Nephron (organoid): ENCODE measurements at regions not wholly inside any gene's neighbourhood (a gene's known extent, or its start where the extent isn't known, plus 50 kb on each side); places are given as distances from the start of the nearest gene placed in this dataset.
"Not testable (repeated sequence)": the region's sequence is repeated elsewhere in the genome, so short reads cannot be mapped to it uniquely, and the experiment has no call there.

Source experiments
- H3K27ac Mint-ChIP-seq, 3 experiments: 2 replicates each; pipeline ENCODE4 v1.8.0; 2020; ENCODE audit warnings: mixed read lengths in 3 of 3, mild to moderate bottlenecking in 2 of 3, moderate library complexity in 1 of 3
- H3K27me3 Mint-ChIP-seq: 2 replicates; pipeline ENCODE4 v1.8.0; 2021; ENCODE audit warnings: low read depth, mild to moderate bottlenecking, moderate library complexity, mixed read lengths
- H3K36me3 Mint-ChIP-seq: 2 replicates; pipeline ENCODE4 v1.8.0; 2020; ENCODE audit warnings: low read depth, mixed read lengths
- H3K4me1 Mint-ChIP-seq: 2 replicates; pipeline ENCODE4 v1.8.0; 2020; ENCODE audit warnings: mixed read lengths
- H3K4me3 Mint-ChIP-seq, 3 experiments: 2 replicates each; pipeline ENCODE4 v1.8.0; 2020; ENCODE audit warnings: mild to moderate bottlenecking in 3 of 3, mixed read lengths in 3 of 3, moderate library complexity in 2 of 3
- H3K9me3 Mint-ChIP-seq: 2 replicates; pipeline ENCODE4 v1.8.0; 2020; ENCODE audit warnings: mixed read lengths
- TF ChIP-seq, protein P1 (sequence below), 3 experiments: fragments of 200-600 bp; sonication (generic); IDR thresholded peaks; one replicate each; pipeline ENCODE4 v1.5.0; 2021; ENCODE audit warnings: antibody characterized with exemption in 3 of 3; ENCODE audit not compliant: unreplicated experiment in 3 of 3

GRCh38 chr3:35141406-35141805 lies 497.9 kb upstream of the ARPP21 start:
- Mint-ChIP-seq H3K9me3 (peaks cover 10% of the 10 kb centered on the region), H3K4me1 (no peaks in the 10 kb centered on the region), H3K27ac (no peak overlapping the region), H3K36me3 (no peaks in the 10 kb centered on the region), H3K4me3 (no peak overlapping the region), H3K27me3 (no peaks in the 10 kb centered on the region)
- TF ChIP-seq, protein P1, sequence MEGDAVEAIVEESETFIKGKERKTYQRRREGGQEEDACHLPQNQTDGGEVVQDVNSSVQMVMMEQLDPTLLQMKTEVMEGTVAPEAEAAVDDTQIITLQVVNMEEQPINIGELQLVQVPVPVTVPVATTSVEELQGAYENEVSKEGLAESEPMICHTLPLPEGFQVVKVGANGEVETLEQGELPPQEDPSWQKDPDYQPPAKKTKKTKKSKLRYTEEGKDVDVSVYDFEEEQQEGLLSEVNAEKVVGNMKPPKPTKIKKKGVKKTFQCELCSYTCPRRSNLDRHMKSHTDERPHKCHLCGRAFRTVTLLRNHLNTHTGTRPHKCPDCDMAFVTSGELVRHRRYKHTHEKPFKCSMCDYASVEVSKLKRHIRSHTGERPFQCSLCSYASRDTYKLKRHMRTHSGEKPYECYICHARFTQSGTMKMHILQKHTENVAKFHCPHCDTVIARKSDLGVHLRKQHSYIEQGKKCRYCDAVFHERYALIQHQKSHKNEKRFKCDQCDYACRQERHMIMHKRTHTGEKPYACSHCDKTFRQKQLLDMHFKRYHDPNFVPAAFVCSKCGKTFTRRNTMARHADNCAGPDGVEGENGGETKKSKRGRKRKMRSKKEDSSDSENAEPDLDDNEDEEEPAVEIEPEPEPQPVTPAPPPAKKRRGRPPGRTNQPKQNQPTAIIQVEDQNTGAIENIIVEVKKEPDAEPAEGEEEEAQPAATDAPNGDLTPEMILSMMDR (IDR thresholded peaks at IDR 0.05; ENCODE audit: unreplicated experiment in 3 of 3), result no peak

DNA sequence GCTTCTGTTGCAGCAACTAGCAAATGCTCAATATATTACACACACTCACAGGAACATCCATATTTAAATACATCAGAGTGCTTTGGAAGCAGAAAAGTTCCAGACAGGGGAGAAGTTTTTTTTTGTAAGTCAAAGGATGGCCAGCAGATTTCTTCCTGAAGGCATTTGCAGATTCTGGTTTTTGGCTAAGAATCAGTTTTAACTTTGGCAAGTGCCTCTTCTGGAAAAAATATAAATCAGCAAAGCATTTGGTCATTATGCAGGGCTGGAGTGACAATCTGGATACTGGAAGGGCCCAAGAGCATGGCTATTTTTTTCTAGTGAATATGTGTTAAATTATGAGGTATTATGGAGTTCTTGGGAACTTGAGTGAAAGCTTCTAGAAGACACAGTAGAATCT lies 495.3 kb upstream of the ARPP21 start:
- Mint-ChIP-seq H3K36me3 (no peaks in the 10 kb centered on the region), H3K27ac (no peak overlapping the region), H3K4me3 (no peak overlapping the region), H3K27me3 (no peaks in the 10 kb centered on the region), H3K4me1 (no peaks in the 10 kb centered on the region), H3K9me3 (peaks cover 10% of the 10 kb centered on the region)
- TF ChIP-seq, protein P1 (IDR thresholded peaks at IDR 0.05; ENCODE audit: unreplicated experiment in 3 of 3), result no peak

DNA sequence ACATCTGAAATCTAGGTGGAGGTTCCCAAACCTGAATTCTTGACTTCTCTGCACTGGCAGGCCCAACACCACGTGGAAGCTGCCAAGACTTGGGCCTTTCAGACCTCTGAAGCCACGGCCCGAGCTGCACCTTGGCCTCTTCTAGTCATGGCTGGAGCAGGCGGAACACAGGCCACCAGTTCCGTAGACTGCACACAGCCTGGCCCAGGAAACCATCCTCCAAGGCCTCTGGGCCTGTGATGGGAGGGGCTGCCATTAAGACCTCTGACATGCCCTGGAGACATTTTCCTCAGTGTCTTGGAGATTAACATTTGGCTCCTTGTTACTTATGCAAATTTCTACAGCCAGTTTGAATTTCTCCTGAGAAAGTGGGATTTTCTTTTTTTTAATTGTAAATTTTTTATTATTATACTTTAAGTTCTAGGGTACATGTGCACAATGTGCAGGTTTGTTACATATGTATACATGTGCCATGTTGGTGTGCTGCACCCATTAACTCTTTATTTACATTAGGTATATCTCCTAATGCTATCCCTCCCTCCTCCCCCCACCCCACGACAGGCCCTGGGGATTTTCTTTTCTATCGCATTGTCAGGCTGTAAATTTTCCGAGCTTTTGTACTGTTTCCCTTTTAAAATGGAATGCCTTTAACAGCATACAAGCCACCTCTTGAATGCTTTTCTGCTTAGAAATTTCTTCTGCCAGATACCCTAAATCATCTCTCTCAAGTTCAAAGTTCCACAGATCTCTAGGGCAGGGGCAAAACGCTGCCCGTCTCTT lies 492.9 kb upstream of the ARPP21 start:
- not testable (repeated sequence) for H3K9me3 Mint-ChIP-seq, H3K4me3 Mint-ChIP-seq, H3K27ac Mint-ChIP-seq, H3K4me1 Mint-ChIP-seq, H3K36me3 Mint-ChIP-seq, H3K27me3 Mint-ChIP-seq

DNA sequence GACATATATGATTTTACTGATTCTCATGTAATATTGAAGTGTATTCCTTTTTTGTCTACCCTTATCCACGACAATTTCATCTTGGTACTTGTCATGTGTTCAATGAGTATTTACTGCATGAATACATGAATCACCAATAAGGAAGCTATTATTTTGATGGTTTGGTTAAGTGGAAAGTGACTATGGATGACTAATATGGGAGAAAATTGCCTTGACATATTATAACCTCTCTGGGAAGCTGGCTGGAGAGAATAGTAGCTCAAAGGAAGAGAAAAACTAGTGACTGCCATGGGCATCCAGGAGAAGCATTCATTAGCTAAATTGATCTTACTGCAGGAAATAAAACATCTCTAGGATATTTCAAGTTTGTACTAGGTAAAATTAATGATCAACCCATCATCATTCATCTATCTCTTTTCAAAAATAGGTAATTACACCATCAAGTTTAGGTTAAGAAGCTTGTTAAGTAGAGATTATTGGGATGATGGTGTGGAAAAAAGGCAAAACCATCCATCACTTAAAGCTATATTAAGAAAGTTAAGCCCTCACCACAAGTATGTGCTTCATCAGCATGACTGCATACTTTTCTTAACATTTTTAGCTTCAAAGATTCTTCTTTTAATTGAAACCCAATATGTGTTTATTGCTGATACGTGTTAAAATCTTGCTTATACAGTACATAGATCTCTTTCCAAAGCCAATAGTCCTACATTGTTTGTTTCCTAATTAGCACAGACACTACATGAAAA lies 455.2 kb upstream of the ARPP21 start:
- Mint-ChIP-seq H3K27me3 (no peaks in the 10 kb centered on the region), H3K4me3 (no peak overlapping the region), H3K4me1 (peaks cover 5% of the 10 kb centered on the region), H3K9me3 (peaks cover 28% of the 10 kb centered on the region), H3K27ac (no peak overlapping the region), H3K36me3 (peaks cover 6% of the 10 kb centered on the region)
- TF ChIP-seq, protein P1 (IDR thresholded peaks at IDR 0.05; ENCODE audit: unreplicated experiment in 3 of 3), result no peak

- no peaks in the 10 kb centered on the region for H3K27me3 Mint-ChIP-seq
- H3K4me1 Mint-ChIP-seq, result peaks cover 5% of the 10 kb centered on the region
- H3K36me3 Mint-ChIP-seq, result peaks cover 6% of the 10 kb centered on the region
- peaks cover 24% of the 10 kb centered on the region for H3K9me3 Mint-ChIP-seq
- TF ChIP-seq, protein P1 (IDR thresholded peaks at IDR 0.05; ENCODE audit: unreplicated experiment in 3 of 3), result no peak
- no peak overlapping the region for H3K27ac Mint-ChIP-seq
- H3K4me3 Mint-ChIP-seq, result no peak overlapping the region
Observed at GRCh38 chr3:35184775-35185174, 454.6 kb upstream of the ARPP21 start.

GRCh38 chr3:35187908-35188307 lies 451.4 kb upstream of the ARPP21 start:
- H3K4me1 Mint-ChIP-seq, result peaks cover 5% of the 10 kb centered on the region
- no peak overlapping the region for H3K4me3 Mint-ChIP-seq
- H3K27me3 Mint-ChIP-seq, result no peaks in the 10 kb centered on the region
- TF ChIP-seq, protein P1 (IDR thresholded peaks at IDR 0.05; ENCODE audit: unreplicated experiment in 3 of 3), result no peak
- no peaks in the 10 kb centered on the region for H3K36me3 Mint-ChIP-seq
- H3K27ac Mint-ChIP-seq, result no peak overlapping the region
- H3K9me3 Mint-ChIP-seq, result peaks cover 6% of the 10 kb centered on the region
